ENCODE measurements at regions not wholly inside any gene's neighbourhood (a gene's known extent, or its start where the extent isn't known, plus 50 kb on each side); places are given as distances from the start of the nearest gene placed in this dataset.

GRCh38 chr21:23488245-23488644 is 2119.0 kb downstream of the MRPL39 start:
- TF ChIP-seq TP53 (CRISPR knock-in tag; IDR thresholded peaks at IDR 0.05) (no peak), CHD4 (IDR thresholded peaks at IDR 0.05; ENCODE audit: borderline replicate concordance) (no peak), MAZ (IDR thresholded peaks at IDR 0.05; ENCODE audit: borderline replicate concordance, low read depth, low read length) (no peak), CBX2 (IDR thresholded peaks at IDR 0.05; ENCODE audit: borderline replicate concordance, low read depth) (no peak)
- CTCF ChIA-PET: no interaction called here
- H3K9me3 ChIP-seq: no peaks in the 10 kb centered on the region
- ATAC-seq (no peak), DNase-seq (ENCODE audit: low read depth in 1 of 2, low spot score in 1 of 2) (no peak), FAIRE-seq (no peak)
- 0% methylated on average over 2 of the region's 2 CpGs for WGBS (ENCODE audit: missing lambda C conversion rate)
- H3K27ac ChIP-seq: no peak overlapping the region
- no peaks in the 10 kb centered on the region for H3K4me1 ChIP-seq
- POLR2A ChIA-PET: no interaction called here
- H3K4me3 ChIP-seq: no peak overlapping the region
- H3K4me2 ChIP-seq: no peak overlapping the region

GRCh38 chr21:23480591-23481270 is 2126.6 kb downstream of the MRPL39 start:
- ChIA-PET POLR2A (no interaction called here), CTCF (no interaction called here)
- H3K4me3 ChIP-seq: no peak overlapping the region
- DNase-seq (ENCODE audit: low read depth in 1 of 2, low spot score in 1 of 2): no peak
- H3K4me2 ChIP-seq: no peak overlapping the region
- ATAC-seq: no peak
- H3K9me3 ChIP-seq: no peaks in the 10 kb centered on the region
- TF ChIP-seq SMC3 (IDR thresholded peaks at IDR 0.05): no peak
- TF ChIP-seq JUNB (IDR thresholded peaks at IDR 0.05): no peak
- TF ChIP-seq HEYL (CRISPR knock-in tag; IDR thresholded peaks at IDR 0.05): no peak
- no peak for TF ChIP-seq BHLHE40 (IDR thresholded peaks at IDR 0.05; ENCODE audit: low read depth, low read length)
- TF ChIP-seq CEBPB (IDR thresholded peaks at IDR 0.05): no peak
- no peak for TF ChIP-seq ZSCAN20 (CRISPR knock-in tag; IDR thresholded peaks at IDR 0.05)
- no peak for TF ChIP-seq USF2 (IDR thresholded peaks at IDR 0.05)
- TF ChIP-seq CHD2 (IDR thresholded peaks at IDR 0.05; ENCODE audit: low read length, partially characterized antibody): no peak
- no peak for TF ChIP-seq RARB (CRISPR knock-in tag; IDR thresholded peaks at IDR 0.05)
- TF ChIP-seq HES2 (IDR thresholded peaks at IDR 0.05): no peak
- TF ChIP-seq RCOR1 (IDR thresholded peaks at IDR 0.05; ENCODE audit: low read depth, low read length): no peak
- no peak for TF ChIP-seq CTCF (IDR thresholded peaks at IDR 0.05)
- no peak for TF ChIP-seq HOXA7 (CRISPR knock-in tag; IDR thresholded peaks at IDR 0.05)
- TF ChIP-seq HMGXB4 (CRISPR knock-in tag; IDR thresholded peaks at IDR 0.05; ENCODE audit: borderline replicate concordance): no peak
- WGBS (ENCODE audit: missing lambda C conversion rate): 58% methylated on average over 1 of the region's 1 CpG
- FAIRE-seq: no peak
- H3K4me1 ChIP-seq: no peaks in the 10 kb centered on the region
- H3K27ac ChIP-seq: no peak overlapping the region

- no peak overlapping the region for H3K4me3 ChIP-seq
- no peaks in the 10 kb centered on the region for H3K4me1 ChIP-seq
- H3K27ac ChIP-seq: no peak overlapping the region
- ATAC-seq: no peak
- FAIRE-seq: no peak
- ChIA-PET CTCF (no interaction called here), POLR2A (no interaction called here)
- no peak for DNase-seq (ENCODE audit: low read depth in 1 of 2, low spot score in 1 of 2)
- no peak overlapping the region for H3K4me2 ChIP-seq
- H3K9me3 ChIP-seq: no peaks in the 10 kb centered on the region
- TF ChIP-seq NFE2L2 (conservative IDR thresholded peaks at IDR 0.05; ENCODE audit: low read length) (no peak), HES2 (IDR thresholded peaks at IDR 0.05) (no peak), E2F6 (IDR thresholded peaks at IDR 0.05; ENCODE audit: borderline replicate concordance, low read depth) (no peak), HOXA7 (CRISPR knock-in tag; IDR thresholded peaks at IDR 0.05) (no peak), POLR2A (IDR thresholded peaks at IDR 0.05; ENCODE audit: low read length) (no peak), NR3C1 (IDR thresholded peaks at IDR 0.05) (no peak), BHLHE40 (IDR thresholded peaks at IDR 0.05; ENCODE audit: low read depth, low read length) (no peak), ELK1 (IDR thresholded peaks at IDR 0.05; ENCODE audit: low read depth, low read length) (no peak), MAZ (IDR thresholded peaks at IDR 0.05; ENCODE audit: borderline replicate concordance, low read depth, low read length) (no peak)
Observed at GRCh38 chr21:23478381-23478780, 2128.9 kb downstream of the MRPL39 start.

Measured in A549 (cell line).